HG03460 (cell line): ENCODE measurements at regions not wholly inside any gene's neighbourhood (a gene's known extent, or its start where the extent isn't known, plus 50 kb on each side); places are given as distances from the start of the nearest gene placed in this dataset.

Source experiments
- ATAC-seq: cut with Tn5 transposase; IDR thresholded peaks from one replicate; pipeline ENCODE4 v1.9.1; 2021; ENCODE audit not compliant: unreplicated experiment

GRCh38 chr4:16952462-16952871 is 54.0 kb upstream of the LDB2 start:
- no peak for ATAC-seq
